T follicular helper cell (primary cell): ENCODE measurements at regions not wholly inside any gene's neighbourhood (a gene's known extent, or its start where the extent isn't known, plus 50 kb on each side); places are given as distances from the start of the nearest gene placed in this dataset.

Experiments
- DNase-seq: peaks from one replicate; pipeline ENCODE4 v3.0.0-alpha.2; 2020; ENCODE audit warnings: low read depth

DNA sequence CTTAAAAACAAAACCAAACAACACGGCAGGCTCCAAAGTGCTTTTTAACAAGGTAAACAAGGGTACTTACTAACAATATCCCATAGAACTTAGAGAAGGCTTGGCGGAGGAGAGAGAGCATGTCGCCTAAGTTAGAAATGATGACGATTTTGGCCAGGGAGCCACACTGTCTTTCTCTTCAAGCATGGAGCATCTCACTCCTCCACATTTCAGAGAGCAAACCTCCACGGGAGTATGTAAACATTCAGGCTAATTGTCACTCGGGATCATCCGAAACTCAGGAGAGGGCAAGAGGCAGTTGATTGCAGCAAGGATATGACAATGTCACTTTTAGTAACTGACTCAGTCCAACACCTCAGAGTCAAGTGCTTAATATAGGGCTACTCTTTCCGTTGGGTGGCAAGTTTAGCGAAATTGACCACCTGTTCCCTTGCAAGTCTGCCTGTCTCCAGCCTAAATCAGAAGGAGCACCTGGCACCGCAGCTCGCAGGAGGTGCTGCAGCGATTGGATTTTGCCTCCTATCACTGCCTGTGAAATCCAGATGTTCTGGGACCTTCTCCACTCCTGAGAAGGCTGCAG lies 65.8 kb upstream of the RPS6KA2 start:
- no peak for DNase-seq

DNA sequence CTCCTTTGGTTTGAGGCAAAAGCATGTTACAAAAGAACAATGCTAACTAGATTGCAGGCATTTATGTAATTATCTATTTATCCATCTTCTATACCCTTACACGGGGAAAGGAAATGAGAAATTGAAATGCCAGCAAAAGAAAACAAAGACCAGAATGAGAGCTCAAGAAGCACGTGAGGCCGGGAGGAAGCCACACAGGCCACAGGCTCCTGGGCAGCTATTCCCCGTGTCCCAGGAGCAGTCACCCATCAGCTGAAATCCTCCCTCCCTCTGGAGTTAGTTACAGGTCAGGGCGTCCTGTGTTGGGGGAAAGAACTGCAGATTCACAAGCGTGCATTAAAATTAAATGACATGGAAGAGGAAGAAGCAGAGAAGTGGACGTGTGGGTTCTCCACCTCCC lies 64.7 kb upstream of the RPS6KA2 start:
- no peak for DNase-seq

DNA sequence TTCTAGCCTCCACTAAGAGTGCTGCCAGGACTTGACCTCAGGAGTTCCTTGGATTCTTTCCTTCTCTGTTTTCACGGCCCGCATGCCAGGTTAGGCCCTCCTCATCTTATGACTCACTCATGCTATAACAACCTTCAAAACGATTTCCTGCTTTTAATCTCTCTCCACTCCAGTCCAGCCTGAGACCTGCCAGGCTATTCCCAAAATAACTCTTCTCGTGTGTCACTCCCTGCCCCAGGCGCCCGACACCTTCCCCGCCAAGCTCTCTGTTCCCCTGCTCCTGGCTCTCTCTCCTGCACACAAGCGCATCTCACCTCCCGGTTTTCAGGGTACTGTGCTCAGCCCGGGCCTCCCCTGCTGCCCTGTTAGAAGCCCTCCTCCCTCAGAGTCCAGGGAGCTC lies 64.1 kb upstream of the RPS6KA2 start:
- no peak for DNase-seq

DNA sequence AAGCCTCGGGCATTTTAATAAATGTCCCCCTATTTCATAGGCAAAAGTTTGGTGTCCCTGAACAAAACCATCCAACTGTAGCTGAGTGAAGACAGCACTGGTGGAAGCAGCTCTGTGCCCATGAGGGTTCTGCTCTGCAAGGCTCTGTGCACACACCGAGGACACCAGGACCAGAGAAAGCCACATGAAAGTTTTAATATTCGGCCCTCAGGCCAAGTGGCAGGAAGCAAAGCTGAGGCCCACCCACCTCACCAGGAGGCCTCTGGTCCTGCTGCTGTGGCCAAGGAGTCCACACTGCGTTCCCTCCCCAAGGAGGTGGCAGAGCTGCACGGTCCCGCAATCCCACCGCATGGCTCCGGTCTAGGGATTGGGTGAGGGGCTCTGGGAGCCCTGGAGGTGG lies 62.6 kb upstream of the RPS6KA2 start:
- no peak for DNase-seq

DNA sequence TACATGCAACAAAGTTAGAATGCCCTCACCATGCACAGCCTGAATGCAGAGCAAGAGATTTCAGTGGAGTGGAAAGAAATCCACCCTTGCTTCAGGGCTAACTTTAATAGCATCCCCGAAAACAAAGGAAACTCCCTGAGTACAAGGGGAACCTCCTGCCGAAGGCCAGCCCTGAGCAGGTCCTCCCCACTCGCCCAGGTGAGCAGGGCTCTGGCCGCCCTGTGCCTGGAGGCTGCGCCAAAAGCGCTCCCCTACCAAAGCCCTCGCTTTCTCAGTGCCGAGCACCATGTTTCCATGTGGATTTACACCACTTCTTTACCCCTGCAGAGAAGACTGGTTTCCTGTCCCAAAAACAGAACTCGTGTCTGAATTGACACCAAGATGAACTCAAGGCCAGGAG lies 61.9 kb upstream of the RPS6KA2 start:
- DNase-seq, result no peak

DNA sequence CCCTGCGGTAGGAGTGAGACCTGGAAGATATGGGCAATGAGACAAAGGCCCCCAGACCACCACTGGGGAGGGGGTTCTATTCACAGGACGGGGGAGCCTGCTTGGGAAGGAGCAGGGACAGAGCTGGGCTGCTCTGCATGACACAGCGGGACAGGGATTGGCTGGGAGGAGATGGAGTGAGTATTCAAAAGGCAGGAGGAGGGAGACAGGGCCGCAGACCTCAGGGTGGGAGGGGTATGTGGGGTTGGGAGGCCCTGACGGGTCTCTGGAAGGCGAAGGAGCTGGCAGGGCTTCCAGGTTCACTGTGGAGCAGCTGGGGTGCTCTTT lies 60.8 kb upstream of the RPS6KA2 start:
- no peak for DNase-seq

DNA sequence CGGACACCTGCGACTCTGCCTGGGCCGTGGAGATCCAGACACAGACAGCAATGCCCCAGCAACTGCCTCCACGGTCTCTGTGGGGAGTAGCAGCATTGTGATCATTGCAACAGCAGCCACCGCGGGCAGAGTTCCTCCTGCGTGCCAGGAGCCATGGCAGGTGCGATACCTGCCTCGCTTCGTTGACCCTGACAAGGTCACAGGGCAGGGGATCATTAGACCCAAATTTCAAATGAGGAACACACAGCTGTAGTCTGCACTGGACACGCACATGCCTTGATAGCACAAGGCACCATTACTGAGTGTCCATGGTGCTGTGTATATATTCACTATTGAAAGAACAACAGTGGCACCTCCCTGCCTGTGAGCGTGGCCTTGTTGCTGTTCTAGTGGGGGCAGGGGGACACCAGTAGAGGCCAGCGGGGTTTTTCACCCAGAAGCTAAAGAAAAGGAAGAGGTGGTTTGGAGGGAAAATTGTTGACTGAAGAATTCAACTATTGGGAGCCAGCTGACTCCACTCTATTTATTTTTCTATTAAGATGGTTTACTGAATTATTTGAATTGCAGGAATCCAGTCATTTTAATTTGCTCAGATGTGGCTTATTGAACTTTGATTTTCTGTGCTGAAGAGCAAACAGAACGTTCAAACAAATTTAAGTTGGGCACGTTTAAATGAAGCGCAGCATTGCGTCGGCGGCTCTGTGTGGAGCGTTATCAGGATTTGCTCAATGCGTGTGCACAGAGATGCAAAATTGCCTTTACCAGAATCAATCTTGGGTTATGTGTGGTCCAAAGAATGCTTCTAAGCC lies 60.2 kb upstream of the RPS6KA2 start:
- no peak for DNase-seq

DNA sequence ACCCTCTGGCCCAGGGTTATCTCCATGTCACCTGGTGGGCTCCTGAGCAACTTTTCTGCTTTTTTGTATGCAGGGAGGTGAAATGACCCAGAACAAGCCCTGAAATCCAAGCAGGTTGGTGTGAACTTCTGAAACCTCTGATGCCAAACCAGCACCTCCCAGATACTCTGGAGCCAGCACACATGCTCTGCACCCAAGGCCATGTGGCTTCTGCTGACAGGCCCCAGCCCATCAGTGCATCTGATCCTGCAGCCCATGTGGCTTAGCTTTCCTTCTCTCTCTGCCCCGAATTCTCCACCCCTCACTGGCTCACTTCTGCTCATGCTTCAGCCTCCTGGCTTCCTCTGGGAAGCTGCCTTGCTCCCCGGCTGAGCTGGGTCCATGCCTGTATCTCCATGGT lies 59.3 kb upstream of the RPS6KA2 start:
- no peak for DNase-seq

DNA sequence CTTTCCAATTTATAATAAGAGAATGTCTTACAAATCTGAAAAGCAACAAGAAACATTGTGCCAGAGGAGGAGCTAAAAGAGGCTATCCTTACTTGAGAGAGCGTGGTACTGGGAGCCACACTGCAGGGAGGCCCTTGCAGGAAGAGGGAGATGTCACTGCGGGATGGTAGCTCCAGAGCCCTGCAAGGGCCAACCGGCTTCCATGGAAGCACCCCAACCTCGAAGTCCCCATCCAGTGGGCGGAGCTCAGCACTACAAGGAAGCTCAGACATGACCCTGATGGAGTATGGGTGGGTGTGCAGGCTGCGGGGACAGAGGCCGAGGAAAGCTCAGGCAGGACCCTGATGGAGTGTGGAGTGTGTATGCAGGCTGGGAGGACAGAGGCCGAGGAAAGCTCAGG lies 57.8 kb upstream of the RPS6KA2 start:
- no peak for DNase-seq

DNA sequence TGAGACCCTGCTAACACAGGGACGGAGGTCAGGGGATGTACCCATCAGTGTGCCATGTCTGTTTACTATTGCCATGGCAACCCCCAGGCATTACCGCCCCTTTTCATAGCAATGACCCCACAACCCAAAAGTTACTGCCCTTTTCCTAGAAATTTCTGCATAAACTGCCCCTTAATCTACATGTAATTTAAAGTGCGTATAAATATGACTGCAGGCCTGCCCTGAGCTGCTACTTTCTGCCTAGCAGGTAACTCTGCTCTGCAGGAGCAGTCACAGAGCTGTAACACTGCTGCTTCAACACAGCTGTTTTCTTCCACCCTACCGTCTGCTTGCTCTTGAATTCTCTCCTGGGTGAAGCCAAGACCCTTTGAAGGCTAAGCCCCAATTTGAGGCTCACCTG lies 57.1 kb upstream of the RPS6KA2 start:
- no peak for DNase-seq

DNA sequence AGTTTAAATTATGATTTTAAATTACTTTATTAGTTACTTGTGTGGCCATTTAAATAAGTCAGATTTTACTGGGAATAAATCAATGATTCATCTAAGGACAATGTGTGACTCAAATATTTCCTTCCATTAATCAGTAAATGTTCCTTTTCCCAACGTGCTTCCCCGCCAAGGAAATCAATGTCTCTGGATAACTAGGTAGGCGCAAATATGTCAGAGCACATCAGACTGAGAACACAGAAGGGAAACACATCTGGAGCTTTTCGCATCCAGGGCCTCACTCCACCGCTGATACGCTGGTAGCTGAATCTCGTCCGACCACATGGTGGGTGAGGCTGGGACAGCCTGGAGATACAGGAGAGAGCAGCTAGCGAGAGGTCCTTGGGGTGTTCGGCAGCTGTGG lies 56.4 kb upstream of the RPS6KA2 start:
- DNase-seq, result no peak

DNA sequence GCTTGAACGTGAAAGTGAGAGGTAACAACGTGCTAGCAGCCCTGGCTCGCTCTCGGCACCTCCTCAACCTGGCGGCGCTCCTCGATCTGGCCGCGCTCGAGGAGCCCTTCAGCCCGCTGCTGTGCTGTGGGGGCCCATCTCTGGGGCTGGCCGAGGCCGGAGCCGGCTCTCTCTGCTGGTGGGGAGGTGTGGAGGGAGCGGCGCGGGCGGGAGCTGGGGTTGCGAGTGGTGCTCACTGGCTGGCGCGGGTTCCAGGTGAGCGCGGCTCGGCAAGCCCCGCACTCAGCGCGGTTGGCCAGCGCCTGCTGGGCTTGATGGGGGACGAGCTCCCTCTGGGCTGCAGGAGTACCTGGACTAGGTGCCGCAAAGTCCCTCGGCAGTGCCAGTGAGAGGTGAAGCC lies 52.5 kb upstream of the RPS6KA2 start:
- DNase-seq, result no peak

DNA sequence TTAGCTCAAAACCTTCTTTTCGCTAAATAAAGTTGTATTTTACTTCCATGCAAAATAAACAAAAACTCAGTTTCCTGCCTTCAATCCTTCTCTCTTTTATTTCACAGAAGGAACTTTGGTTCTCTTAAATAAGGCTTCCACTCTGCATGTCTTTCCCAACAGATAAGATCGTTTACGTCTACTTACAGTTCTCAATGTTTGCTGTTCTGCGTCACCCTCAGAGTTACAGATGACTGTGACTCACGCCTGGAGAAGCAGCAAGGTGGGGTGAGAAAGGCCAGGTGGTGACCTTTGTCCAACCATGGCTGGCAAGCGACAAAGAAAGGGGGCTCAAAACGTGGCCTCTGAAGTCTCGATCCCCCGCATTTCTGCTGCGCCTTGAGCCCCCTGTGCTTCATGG lies 51.4 kb upstream of the RPS6KA2 start:
- no peak for DNase-seq

DNA sequence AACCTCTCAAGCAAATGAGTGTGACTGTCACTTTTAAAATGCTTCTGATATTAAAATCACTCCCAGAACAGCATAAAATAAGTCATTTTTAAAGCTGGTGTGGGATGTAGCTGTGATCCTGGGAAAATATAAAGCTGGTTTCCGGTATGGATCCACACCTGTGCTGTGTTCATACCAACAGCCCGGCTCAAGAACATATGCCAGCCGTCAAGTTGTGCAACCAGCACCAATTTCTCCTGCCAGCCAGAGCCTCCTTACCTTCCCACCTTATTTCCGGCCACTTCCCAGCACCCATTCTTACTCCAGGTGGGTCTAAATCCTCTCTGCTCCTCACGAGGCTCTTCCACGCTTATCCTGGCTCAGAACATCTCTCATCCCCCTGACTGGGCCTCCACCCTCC lies 50.9 kb upstream of the RPS6KA2 start:
- DNase-seq, result no peak
